ENCODE measurements at regions not wholly inside any gene's neighbourhood (a gene's known extent, or its start where the extent isn't known, plus 50 kb on each side); places are given as distances from the start of the nearest gene placed in this dataset.

DNA sequence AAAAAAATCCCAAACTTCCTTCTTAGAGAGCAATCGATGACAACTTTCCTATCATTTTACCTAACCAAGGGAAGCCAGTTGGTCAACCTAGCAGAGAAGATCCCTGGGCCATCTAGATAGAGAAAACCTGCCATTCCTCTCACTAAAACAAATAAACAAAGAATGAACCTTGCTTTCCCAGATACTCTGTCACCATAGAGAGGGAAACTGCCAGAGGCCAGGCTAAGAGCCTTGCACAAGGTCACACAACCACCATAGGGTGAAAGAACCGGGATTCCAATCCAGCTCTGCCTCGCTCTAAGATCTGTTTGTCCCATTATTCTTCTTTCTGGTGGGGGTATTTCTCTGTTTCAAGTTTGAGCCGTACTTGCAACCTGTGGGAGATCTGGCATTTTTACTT, 154.6 kb downstream of the CYRIA start:
- no peaks in the 10 kb centered on the region for H3K36me3 ChIP-seq (ENCODE audit: insufficient read depth, low read length)
- no peak overlapping the region for H3K4me3 ChIP-seq (ENCODE audit: low read length)
- no peaks in the 10 kb centered on the region for H3K9me3 ChIP-seq (ENCODE audit: low read length)
- H3K4me1 ChIP-seq (ENCODE audit: insufficient read depth, low read length): peaks cover 11% of the 10 kb centered on the region
- no peaks in the 10 kb centered on the region for H3K27me3 ChIP-seq (ENCODE audit: insufficient read depth, low read length)
- no peak overlapping the region for H2AFZ ChIP-seq (ENCODE audit: low read depth, low read length)

DNA sequence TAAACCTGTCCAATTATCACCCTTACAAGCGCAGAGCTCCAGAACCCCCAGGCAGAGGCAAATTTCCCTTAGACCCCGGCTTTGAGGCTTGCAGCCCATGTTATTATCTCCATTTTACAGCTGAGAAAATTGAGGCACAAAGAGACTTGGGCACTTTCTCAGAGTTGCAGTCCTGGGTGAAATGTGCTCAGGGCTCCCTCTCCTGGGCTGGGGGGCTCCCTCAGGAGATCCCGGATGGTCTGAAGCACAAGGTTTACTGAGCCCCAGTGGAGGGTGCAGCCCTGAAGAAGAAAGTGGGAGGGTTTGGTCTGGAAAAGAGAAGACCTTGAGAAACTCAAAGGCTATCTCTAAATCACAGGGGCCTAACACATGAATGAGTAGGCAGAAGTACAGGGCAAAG, 156.6 kb downstream of the CYRIA start:
- no peaks in the 10 kb centered on the region for H3K9me3 ChIP-seq (ENCODE audit: low read length)
- no peaks in the 10 kb centered on the region for H3K27me3 ChIP-seq (ENCODE audit: insufficient read depth, low read length)
- H3K36me3 ChIP-seq (ENCODE audit: insufficient read depth, low read length): no peaks in the 10 kb centered on the region
- no peak overlapping the region for H3K4me3 ChIP-seq (ENCODE audit: low read length)
- no peak overlapping the region for H2AFZ ChIP-seq (ENCODE audit: low read depth, low read length)
- peaks cover 11% of the 10 kb centered on the region for H3K4me1 ChIP-seq (ENCODE audit: insufficient read depth, low read length)

DNA sequence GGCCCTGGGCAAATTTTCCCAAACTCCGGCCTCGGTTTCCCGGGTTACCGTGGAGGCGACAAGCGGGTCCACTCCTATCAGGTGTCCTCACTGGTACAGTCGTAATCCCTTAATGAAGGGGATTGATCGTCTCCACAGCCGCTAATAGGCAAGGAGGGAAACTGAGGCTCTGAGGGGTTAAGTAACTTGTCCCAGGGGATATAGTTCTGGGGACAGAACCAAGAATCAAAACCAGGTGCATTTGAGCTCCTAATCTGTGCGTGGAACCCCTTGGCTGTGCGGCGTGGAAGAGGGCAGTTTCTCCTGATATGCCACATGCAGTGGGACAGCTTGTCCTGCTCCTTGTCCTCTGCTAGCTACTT, 157.2 kb downstream of the CYRIA start:
- H3K36me3 ChIP-seq (ENCODE audit: insufficient read depth, low read length): no peaks in the 10 kb centered on the region
- no peak overlapping the region for H3K4me3 ChIP-seq (ENCODE audit: low read length)
- no peaks in the 10 kb centered on the region for H3K27me3 ChIP-seq (ENCODE audit: insufficient read depth, low read length)
- no peak overlapping the region for H2AFZ ChIP-seq (ENCODE audit: low read depth, low read length)
- H3K9me3 ChIP-seq (ENCODE audit: low read length): no peaks in the 10 kb centered on the region
- H3K4me1 ChIP-seq (ENCODE audit: insufficient read depth, low read length): peaks cover 11% of the 10 kb centered on the region

DNA sequence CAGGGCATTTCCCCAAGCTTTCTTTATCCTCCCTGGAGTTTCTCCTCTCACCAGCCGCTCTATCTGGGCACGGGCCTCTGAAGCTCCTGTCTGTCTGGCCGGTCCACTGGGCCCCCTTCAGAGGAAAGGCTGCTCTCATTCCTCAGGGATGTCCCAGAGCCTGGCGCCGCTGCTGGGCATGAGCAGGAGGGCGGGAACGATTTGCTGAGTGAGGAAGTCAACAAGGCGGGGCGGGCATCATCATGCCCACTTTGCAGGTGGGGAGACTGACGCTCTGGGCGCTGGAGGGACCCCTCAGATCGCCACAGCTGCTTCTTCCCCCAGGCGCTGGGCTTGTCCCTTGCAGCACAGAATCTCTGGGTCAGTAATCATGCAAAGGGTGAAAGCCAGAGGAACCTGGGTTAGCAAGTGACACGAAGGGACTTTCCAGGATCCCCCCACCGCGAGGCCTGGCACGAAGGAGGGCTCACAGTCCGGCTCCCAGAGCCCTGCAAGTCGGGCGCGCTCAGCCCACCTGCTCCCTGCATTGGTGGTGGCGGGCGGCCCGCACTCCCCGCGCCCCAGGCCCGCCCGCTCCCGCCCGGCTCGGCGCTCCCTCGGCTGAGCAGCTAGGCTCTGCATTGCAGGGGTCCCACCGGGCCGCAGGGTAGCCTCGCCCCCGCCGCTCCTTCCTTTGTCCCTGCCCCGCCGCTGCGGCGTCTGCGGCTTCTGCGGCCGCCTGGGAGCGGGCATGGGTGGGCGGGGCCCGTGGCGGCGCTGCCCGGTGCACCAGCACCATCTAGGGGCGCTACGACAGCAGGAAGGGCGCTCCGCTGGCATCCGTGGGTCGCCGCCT, 157.8 kb downstream of the CYRIA start:
- Histone ChIP-seq H2AFZ (ENCODE audit: low read depth, low read length) (peak overlapping the region; percentile 33), H3K9me3 (ENCODE audit: low read length) (no peaks in the 10 kb centered on the region), H3K36me3 (ENCODE audit: insufficient read depth, low read length) (no peaks in the 10 kb centered on the region), H3K4me3 (ENCODE audit: low read length) (peak overlapping the region; percentile 23), H3K27me3 (ENCODE audit: insufficient read depth, low read length) (no peaks in the 10 kb centered on the region), H3K4me1 (ENCODE audit: insufficient read depth, low read length) (peaks cover 11% of the 10 kb centered on the region)

DNA sequence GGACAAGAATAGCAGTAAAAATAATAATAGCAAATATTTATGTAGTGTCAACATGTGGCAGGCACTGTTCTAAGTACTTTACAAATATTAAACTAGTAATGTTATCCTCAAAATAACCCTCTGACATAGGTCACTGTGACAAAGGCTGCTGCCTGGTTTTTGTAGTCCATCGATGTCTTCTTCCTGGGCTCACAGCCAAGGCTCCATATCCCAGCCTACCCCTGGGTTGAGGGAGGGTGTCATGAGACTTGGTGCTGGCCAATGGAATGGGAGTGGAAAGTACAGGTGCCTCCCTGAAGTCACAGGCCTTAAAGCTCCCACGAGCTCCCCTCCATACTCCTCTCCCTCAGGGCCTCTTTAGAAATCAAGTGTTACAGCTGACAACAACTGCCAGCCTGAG, 159.3 kb downstream of the CYRIA start:
- H3K27me3 ChIP-seq (ENCODE audit: insufficient read depth, low read length): no peaks in the 10 kb centered on the region
- no peak overlapping the region for H3K4me3 ChIP-seq (ENCODE audit: low read length)
- peaks cover 11% of the 10 kb centered on the region for H3K4me1 ChIP-seq (ENCODE audit: insufficient read depth, low read length)
- H3K9me3 ChIP-seq (ENCODE audit: low read length): no peaks in the 10 kb centered on the region
- no peaks in the 10 kb centered on the region for H3K36me3 ChIP-seq (ENCODE audit: insufficient read depth, low read length)
- H2AFZ ChIP-seq (ENCODE audit: low read depth, low read length): no peak overlapping the region

DNA sequence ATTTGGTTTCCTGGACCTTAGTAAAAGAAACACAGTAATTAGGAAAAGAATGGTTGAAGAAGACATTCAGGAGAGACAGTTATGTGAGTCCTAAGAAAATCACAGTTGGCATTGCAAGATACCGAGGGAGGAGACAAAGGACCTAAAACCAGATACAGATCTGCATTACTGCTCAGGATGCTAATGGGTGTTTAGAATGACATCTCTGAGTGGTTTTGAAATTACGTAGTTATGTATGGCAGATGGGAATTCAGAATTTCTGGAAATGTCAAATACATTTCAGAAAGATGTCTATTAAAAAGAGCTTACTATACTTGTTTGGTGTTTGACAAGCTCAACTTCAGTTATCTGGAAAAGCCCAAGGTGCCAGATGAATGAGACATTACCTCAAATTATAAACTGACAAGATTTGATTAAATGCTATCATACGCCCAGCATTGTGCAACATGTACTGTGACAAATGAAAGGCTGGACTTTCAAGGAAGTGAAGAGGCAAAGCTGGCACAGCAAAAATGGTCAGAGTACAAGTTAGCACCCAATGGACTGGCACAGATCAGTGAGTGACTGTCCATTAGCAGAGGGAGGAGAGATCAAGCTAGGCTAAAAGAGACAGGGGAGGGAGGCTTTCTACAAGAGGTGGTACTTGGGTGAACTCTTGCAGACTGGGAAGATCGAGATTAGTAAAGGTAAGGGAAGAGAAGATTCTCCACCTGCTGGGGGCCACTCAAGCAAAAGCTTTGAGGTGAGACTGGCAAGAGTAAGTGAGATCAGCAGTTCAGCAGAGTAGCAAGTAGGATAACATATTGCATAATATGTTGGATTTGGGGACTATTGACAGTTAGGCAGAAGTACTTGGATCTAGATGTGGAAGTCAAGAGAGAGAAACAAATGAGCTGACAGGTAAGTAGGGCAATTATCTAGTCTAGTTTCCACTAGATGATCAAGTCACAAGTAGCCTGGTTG, 168.9 kb downstream of the CYRIA start:
- H3K27me3 ChIP-seq (ENCODE audit: insufficient read depth, low read length): no peaks in the 10 kb centered on the region
- no peak overlapping the region for H3K4me3 ChIP-seq (ENCODE audit: low read length)
- H2AFZ ChIP-seq (ENCODE audit: low read depth, low read length): no peak overlapping the region
- no peaks in the 10 kb centered on the region for H3K36me3 ChIP-seq (ENCODE audit: insufficient read depth, low read length)
- H3K4me1 ChIP-seq (ENCODE audit: insufficient read depth, low read length): peaks cover 5% of the 10 kb centered on the region
- H3K9me3 ChIP-seq (ENCODE audit: low read length): peaks cover 2% of the 10 kb centered on the region

DNA sequence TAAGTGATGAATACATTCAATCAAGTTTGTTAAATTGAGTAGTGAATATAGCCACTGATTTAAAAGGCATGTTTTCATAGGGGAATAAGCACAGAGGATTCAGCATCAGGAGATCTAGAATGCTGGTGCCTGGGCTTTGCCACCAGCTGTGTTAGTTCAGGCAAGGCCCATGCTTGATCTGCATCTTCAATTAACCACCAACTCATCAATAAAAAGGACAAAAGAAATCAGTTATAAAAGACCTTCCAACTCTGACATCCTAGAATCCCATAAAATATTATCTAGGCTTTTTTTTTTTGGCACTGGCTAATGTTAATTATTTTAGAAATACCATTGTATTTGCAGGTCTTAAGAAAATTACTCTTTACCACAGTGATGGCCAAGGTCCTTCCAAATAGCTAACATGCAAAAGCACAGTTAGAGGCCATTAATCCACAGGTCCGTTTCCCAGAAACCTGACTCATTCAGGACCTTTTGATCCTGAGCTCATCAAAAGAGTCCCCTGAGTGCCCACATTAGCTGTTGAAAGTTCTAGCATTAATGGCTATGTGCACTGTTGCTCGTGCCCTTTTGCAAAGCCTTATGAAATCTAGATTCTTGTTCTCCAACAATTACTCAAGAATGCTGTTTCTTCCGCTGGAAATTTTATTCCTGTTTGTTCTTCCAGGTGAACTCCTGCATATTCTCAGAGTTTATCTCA, 170.0 kb downstream of the CYRIA start:
- no peaks in the 10 kb centered on the region for H3K27me3 ChIP-seq (ENCODE audit: insufficient read depth, low read length)
- H3K4me1 ChIP-seq (ENCODE audit: insufficient read depth, low read length): peaks cover 5% of the 10 kb centered on the region
- no peaks in the 10 kb centered on the region for H3K36me3 ChIP-seq (ENCODE audit: insufficient read depth, low read length)
- H3K4me3 ChIP-seq (ENCODE audit: low read length): no peak overlapping the region
- H2AFZ ChIP-seq (ENCODE audit: low read depth, low read length): no peak overlapping the region
- H3K9me3 ChIP-seq (ENCODE audit: low read length): peaks cover 2% of the 10 kb centered on the region

DNA sequence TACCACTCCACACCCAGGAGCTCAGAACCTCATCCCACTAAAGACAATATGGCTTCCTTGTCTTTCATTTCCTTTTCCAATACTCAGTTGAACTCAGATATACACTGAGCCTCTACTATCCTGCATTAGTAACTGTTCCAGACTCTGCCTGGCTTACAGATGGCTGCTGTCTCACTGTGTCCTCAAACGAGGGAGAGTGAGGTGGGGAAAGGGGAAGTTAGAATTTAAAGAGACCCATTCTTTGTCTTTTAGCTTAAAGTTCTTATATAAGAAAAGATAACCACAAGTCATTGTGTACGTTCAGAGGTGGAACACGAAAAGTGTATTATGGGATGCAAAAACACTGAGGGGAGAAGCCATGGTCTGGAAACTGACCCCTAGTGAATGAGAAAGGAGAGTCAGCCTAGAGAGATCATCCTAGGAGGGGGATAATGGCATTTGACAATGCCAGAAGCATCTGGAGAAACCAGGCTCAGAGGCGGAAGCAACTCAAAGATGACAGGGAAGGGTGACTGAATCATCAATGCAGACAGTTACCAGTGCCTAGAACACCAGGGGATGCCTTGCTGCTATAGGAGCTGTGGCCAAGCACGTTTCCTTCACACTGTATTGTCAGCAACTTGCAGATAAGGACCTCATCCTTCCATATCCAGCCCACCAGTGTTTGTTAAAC, 170.7 kb downstream of the CYRIA start:
- peaks cover 5% of the 10 kb centered on the region for H3K4me1 ChIP-seq (ENCODE audit: insufficient read depth, low read length)
- H3K4me3 ChIP-seq (ENCODE audit: low read length): no peak overlapping the region

DNA sequence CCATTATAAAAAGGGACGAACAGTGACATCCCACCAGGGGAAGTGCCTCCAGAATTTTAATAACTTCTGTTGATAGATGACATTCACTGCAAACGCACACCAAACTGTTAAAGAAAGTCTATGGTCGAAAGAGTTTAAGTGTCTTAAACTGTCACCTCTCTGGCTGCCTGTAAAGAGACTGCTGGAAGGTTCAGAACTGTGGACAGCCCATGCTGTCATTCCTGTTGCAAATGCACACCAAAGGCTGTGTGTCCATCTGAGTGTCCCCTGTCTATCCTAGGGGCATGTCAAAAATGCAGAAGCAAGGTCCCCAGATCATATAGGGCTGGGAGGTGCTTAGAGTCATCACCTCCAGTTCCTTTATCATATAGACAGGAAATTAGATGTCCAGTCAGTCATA, 171.8 kb downstream of the CYRIA start:
- H3K4me3 ChIP-seq (ENCODE audit: low read length): no peak overlapping the region
- peaks cover 5% of the 10 kb centered on the region for H3K4me1 ChIP-seq (ENCODE audit: insufficient read depth, low read length)
- H2AFZ ChIP-seq (ENCODE audit: low read depth, low read length): no peak overlapping the region
- no peaks in the 10 kb centered on the region for H3K27me3 ChIP-seq (ENCODE audit: insufficient read depth, low read length)
- H3K36me3 ChIP-seq (ENCODE audit: insufficient read depth, low read length): no peaks in the 10 kb centered on the region
- H3K9me3 ChIP-seq (ENCODE audit: low read length): peaks cover 2% of the 10 kb centered on the region

More for the DNA sequence above, 170.7 kb downstream of the CYRIA start:
- Histone ChIP-seq H3K36me3 (ENCODE audit: insufficient read depth, low read length) (no peaks in the 10 kb centered on the region), H2AFZ (ENCODE audit: low read depth, low read length) (no peak overlapping the region), H3K9me3 (ENCODE audit: low read length) (peaks cover 2% of the 10 kb centered on the region), H3K27me3 (ENCODE audit: insufficient read depth, low read length) (no peaks in the 10 kb centered on the region)

DNA sequence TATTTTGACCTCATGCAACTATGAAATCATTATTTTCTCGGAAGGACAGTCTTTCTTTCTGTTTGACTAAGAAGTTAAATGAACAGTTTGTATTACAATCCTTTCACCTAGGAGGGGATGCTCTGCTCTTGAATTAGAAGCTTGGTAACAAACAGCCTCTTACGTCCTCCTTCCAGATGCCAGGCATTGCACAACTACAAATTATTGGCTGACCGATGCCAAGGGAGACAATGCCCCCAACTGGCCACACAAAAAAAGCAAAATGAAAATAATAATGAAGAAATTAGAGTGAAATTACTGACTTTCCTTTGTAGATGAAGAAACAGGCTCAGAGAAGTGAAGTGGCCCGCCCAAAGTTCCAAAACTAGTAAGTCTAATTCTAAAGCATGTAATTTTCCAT, 177.9 kb downstream of the CYRIA start:
- Histone ChIP-seq H3K4me1 (ENCODE audit: insufficient read depth, low read length) (no peaks in the 10 kb centered on the region), H3K4me3 (ENCODE audit: low read length) (no peak overlapping the region)

DNA sequence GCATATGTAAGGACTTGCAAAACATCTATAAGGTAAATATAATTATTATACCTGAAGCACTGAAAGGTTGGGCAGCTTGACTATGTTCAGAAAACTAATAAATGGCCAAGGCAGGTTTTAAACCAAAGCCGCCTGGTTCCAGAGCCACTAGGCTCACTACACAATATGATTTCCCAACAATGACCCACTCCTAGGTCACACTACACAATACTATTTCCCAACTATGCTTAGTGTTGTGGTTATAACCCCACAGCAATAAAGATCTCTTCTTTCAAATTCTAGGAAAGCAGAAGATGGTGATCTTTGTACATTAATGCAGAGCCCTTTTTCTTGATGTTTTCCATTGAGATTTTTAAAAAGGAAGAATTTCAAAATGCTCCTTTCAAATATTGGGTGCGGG, 180.4 kb downstream of the CYRIA start:
- Histone ChIP-seq H3K36me3 (ENCODE audit: insufficient read depth, low read length) (no peaks in the 10 kb centered on the region), H3K27me3 (ENCODE audit: insufficient read depth, low read length) (no peaks in the 10 kb centered on the region), H3K9me3 (ENCODE audit: low read length) (no peaks in the 10 kb centered on the region), H3K4me1 (ENCODE audit: insufficient read depth, low read length) (no peaks in the 10 kb centered on the region), H2AFZ (ENCODE audit: low read depth, low read length) (no peak overlapping the region), H3K4me3 (ENCODE audit: low read length) (no peak overlapping the region)

More for the DNA sequence above, 177.9 kb downstream of the CYRIA start:
- Histone ChIP-seq H3K9me3 (ENCODE audit: low read length) (no peaks in the 10 kb centered on the region), H3K27me3 (ENCODE audit: insufficient read depth, low read length) (no peaks in the 10 kb centered on the region), H2AFZ (ENCODE audit: low read depth, low read length) (no peak overlapping the region), H3K36me3 (ENCODE audit: insufficient read depth, low read length) (no peaks in the 10 kb centered on the region)

DNA sequence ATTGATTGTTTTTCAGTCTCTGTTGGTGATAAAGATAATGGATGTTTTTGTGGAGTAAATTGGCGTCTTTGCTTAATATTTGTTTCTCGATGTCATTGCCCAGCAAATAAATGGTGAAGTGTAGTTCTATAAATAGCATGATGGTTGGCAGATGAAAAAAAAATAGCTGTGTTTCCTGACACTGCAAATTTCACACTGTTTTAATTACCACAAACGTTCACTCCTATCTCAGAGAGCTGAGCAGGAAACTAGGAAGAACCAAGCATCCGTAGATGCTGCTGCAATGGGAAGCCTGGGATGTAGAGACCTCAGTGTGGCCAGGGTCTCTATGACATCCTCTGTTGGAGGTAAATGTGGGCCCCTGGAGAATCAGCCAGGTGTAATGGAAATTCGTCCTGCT, 183.2 kb downstream of the CYRIA start:
- H3K27me3 ChIP-seq (ENCODE audit: insufficient read depth, low read length): no peaks in the 10 kb centered on the region
- H3K9me3 ChIP-seq (ENCODE audit: low read length): no peaks in the 10 kb centered on the region
- H3K4me3 ChIP-seq (ENCODE audit: low read length): no peak overlapping the region
- no peaks in the 10 kb centered on the region for H3K36me3 ChIP-seq (ENCODE audit: insufficient read depth, low read length)
- H2AFZ ChIP-seq (ENCODE audit: low read depth, low read length): no peak overlapping the region
- no peaks in the 10 kb centered on the region for H3K4me1 ChIP-seq (ENCODE audit: insufficient read depth, low read length)

Data from neuron (in vitro differentiated cells).